A549 (cell line): ENCODE measurements at regions not wholly inside any gene's neighbourhood (a gene's known extent, or its start where the extent isn't known, plus 50 kb on each side); places are given as distances from the start of the nearest gene placed in this dataset.

ENCODE experiments used
- ATAC-seq, 2 experiments: fragments of 200-7000 bp in 1 of 2; fragments of >200 bp in 1 of 2; cut with Nextera tagmentation in 1 of 2; cut with Tn5 transposase in 1 of 2; 3 replicates each; pipeline versions ENCODE4 v1.8.0 to v1.9.1; 2018 to 2020; ENCODE audit warnings: mild to moderate bottlenecking in 1 of 2, moderate library complexity in 1 of 2
- CTCF ChIA-PET: fragments of 300-600 bp; sonication (Branson Sonifier 250); formaldehyde crosslinking; extraction: SDS; loops from one replicate; lab custom pipeline; 2021; ENCODE audit warnings: antibody characterized with exemption, inconsistent platforms; lab: Yijun Ruan, JAX
- POLR2A ChIA-PET: fragments of 350-600 bp; formaldehyde crosslinking; extraction: SDS; loops from one replicate; lab custom pipeline; 2021; ENCODE audit warnings: antibody characterized with exemption, inconsistent platforms; lab: Yijun Ruan, JAX
- DNase-seq, 2 experiments: peaks; one replicate each; pipeline versions ENCODE4 v3.0.0 to v3.0.0-alpha.2; 2011 to 2016; ENCODE audit warnings: low read depth in 1 of 2, low spot score in 1 of 2
- FAIRE-seq: peaks from 2 replicates; lab custom pipeline; 2011; peaks lifted over from hg19 to GRCh38; lab: Jason Lieb, UNC
- H3K27ac ChIP-seq, 2 experiments: fragments of >200 bp; sonication (Bioruptor Twin); formaldehyde crosslinking; 3 replicates each; pipeline ENCODE4 v1.5.1; 2016 to 2017
- H3K4me1 ChIP-seq: fragments of >200 bp; sonication (Bioruptor Twin); formaldehyde crosslinking; 3 replicates; pipeline ENCODE4 v1.6.1; 2016
- H3K4me2 ChIP-seq: fragments of >200 bp; sonication (Bioruptor Twin); formaldehyde crosslinking; 3 replicates; pipeline ENCODE4 v1.6.1; 2016
- H3K4me3 ChIP-seq: fragments of >200 bp; sonication (Bioruptor Twin); formaldehyde crosslinking; 3 replicates; pipeline ENCODE4 v1.5.1; 2016
- H3K9me3 ChIP-seq: fragments of >200 bp; sonication (Bioruptor Twin); formaldehyde crosslinking; 3 replicates; pipeline ENCODE4 v1.6.1; 2016
- BHLHE40 ChIP-seq: IDR thresholded peaks from 2 replicates; pipeline ENCODE4 v1.6.1; 2012; ENCODE audit warnings: low read depth, low read length, inconsistent platforms
- CTCF ChIP-seq: fragments of >200 bp; sonication (Bioruptor Twin); formaldehyde crosslinking; IDR thresholded peaks from 3 replicates; pipeline ENCODE4 v1.5.1; 2016
- EHF ChIP-seq: fragments of 250-450 bp; sonication (Bioruptor Pico); IDR thresholded peaks from 2 replicates; pipeline ENCODE4 v1.5.0; 2020; ENCODE audit warnings: mild to moderate bottlenecking
- EP300 ChIP-seq, 2 experiments: fragments of >200 bp; sonication (Bioruptor Twin); formaldehyde crosslinking; IDR thresholded peaks; 2 replicates in 1 of 2; 3 replicates in 1 of 2; pipeline ENCODE4 v1.6.1; 2016 to 2017
- HEYL ChIP-seq: fragments of 250-450 bp; sonication (Bioruptor Pico); IDR thresholded peaks from 2 replicates; pipeline ENCODE4 v1.8.0; 2021; ENCODE audit warnings: mild to moderate bottlenecking, moderate library complexity
- HOXB13 ChIP-seq: fragments of 250-450 bp; sonication (Bioruptor Pico); IDR thresholded peaks from 2 replicates; pipeline ENCODE4 v1.5.0; 2020; ENCODE audit warnings: low read depth, mild to moderate bottlenecking, moderate library complexity
- HOXB5 ChIP-seq: fragments of 250-450 bp; sonication (Bioruptor Pico); IDR thresholded peaks from 2 replicates; pipeline ENCODE4 v1.5.0; 2020; ENCODE audit warnings: mild to moderate bottlenecking, moderate library complexity
- KDM1A ChIP-seq: fragments of 200-600 bp; sonication (generic); IDR thresholded peaks from 2 replicates; pipeline ENCODE4 v1.6.1; 2016; ENCODE audit warnings: low read depth, mild to moderate bottlenecking
- NR3C1 ChIP-seq: fragments of >200 bp; sonication (Bioruptor Twin); formaldehyde crosslinking; IDR thresholded peaks from 3 replicates; pipeline ENCODE4 v1.6.1; 2017
- POLR2A ChIP-seq: IDR thresholded peaks from 2 replicates; pipeline ENCODE4 v1.6.1; 2012; ENCODE audit warnings: mild to moderate bottlenecking, low read length
- RARB ChIP-seq: fragments of 250-450 bp; sonication (Bioruptor Pico); IDR thresholded peaks from 2 replicates; pipeline ENCODE4 v1.8.0; 2021; ENCODE audit warnings: mild to moderate bottlenecking, moderate library complexity
- REST ChIP-seq: fragments of 200-600 bp; sonication (generic); IDR thresholded peaks from 2 replicates; pipeline ENCODE4 v1.6.1; 2016; ENCODE audit warnings: antibody characterized with exemption, mild to moderate bottlenecking, moderate library complexity
- RFX5 ChIP-seq: fragments of 450-650 bp; IDR thresholded peaks from 2 replicates; pipeline ENCODE4 v1.7.1; 2014; ENCODE audit warnings: antibody characterized with exemption, mild to moderate bottlenecking, moderate library complexity
- RNF2 ChIP-seq: fragments of 200-600 bp; sonication (generic); IDR thresholded peaks from 2 replicates; pipeline ENCODE4 v1.6.1; 2016; ENCODE audit warnings: low read depth, mild to moderate bottlenecking, antibody characterized with exemption, moderate library complexity, borderline replicate concordance
- USF2 ChIP-seq: fragments of 450-650 bp; IDR thresholded peaks from 2 replicates; pipeline ENCODE4 v1.6.1; 2014; ENCODE audit warnings: antibody characterized with exemption
- ZFP36 ChIP-seq: fragments of 450-650 bp; IDR thresholded peaks from 2 replicates; pipeline ENCODE4 v1.6.1; 2014; ENCODE audit warnings: borderline replicate concordance; ENCODE audit not compliant: partially characterized antibody
- WGBS: methylation state at CpG from one replicate; pipeline ENCODE4 v1.1.6; 2017; ENCODE audit errors: missing lambda C conversion rate; 5-methylcytosine and 5-hydroxymethylcytosine counted together
- TF ChIP-seq, protein P1 (sequence below): IDR thresholded peaks from 2 replicates; pipeline ENCODE4 v1.6.1; 2012
- TF ChIP-seq, protein P2 (sequence below): fragments of 250-450 bp; sonication (Bioruptor Pico); IDR thresholded peaks from 2 replicates; pipeline ENCODE4 v1.5.0; 2021; ENCODE audit warnings: mild to moderate bottlenecking, moderate library complexity, borderline replicate concordance
- TF ChIP-seq, protein P3 (sequence below): fragments of >200 bp; sonication (Bioruptor Twin); formaldehyde crosslinking; IDR thresholded peaks from 2 replicates; pipeline ENCODE4 v1.6.1; 2016

GRCh38 chr17:13437966-13438779, 163.6 kb downstream of the HS3ST3A1 start (continued):
- no peak for TF ChIP-seq REST
- TF ChIP-seq EP300 (IDR thresholded peaks at IDR 0.05) = no peak
- TF ChIP-seq CTCF = no peak

DNA sequence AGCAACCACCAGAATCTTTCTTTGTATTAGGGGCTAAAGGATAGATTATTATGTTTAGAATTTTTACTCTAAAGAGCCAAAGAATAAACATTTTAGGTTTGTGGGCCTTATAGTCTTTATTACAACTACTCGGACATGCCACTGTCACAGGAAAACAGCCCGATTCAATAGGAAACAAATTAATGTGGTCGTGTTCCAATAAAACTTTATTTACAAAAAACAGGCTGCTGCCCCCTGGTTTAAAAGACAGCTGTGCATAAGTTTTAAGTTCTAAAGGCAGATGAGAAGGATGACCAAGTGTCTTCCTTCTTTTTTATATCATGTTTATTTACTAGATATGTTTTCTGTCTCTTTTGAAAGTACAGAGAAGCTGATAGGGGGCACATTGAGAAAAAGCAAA, 166.5 kb downstream of the HS3ST3A1 start:
- Histone ChIP-seq H3K4me1 (no peaks in the 10 kb centered on the region), H3K4me3 (no peak overlapping the region), H3K4me2 (no peak overlapping the region), H3K27ac (no peak overlapping the region), H3K9me3 (no peaks in the 10 kb centered on the region)
- no peak for FAIRE-seq
- no peak for TF ChIP-seq EHF
- TF ChIP-seq, protein P1, sequence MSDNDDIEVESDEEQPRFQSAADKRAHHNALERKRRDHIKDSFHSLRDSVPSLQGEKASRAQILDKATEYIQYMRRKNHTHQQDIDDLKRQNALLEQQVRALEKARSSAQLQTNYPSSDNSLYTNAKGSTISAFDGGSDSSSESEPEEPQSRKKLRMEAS = no peak
- TF ChIP-seq BHLHE40 = no peak
- TF ChIP-seq USF2 = no peak
- no peak for TF ChIP-seq HOXB13 (CRISPR knock-in tag)
- TF ChIP-seq HEYL (CRISPR knock-in tag) = no peak
- TF ChIP-seq RNF2 = no peak
- TF ChIP-seq ZFP36 = no peak
- TF ChIP-seq HOXB5 (CRISPR knock-in tag) = no peak
- TF ChIP-seq RARB (CRISPR knock-in tag) = no peak
- TF ChIP-seq, protein P2, sequence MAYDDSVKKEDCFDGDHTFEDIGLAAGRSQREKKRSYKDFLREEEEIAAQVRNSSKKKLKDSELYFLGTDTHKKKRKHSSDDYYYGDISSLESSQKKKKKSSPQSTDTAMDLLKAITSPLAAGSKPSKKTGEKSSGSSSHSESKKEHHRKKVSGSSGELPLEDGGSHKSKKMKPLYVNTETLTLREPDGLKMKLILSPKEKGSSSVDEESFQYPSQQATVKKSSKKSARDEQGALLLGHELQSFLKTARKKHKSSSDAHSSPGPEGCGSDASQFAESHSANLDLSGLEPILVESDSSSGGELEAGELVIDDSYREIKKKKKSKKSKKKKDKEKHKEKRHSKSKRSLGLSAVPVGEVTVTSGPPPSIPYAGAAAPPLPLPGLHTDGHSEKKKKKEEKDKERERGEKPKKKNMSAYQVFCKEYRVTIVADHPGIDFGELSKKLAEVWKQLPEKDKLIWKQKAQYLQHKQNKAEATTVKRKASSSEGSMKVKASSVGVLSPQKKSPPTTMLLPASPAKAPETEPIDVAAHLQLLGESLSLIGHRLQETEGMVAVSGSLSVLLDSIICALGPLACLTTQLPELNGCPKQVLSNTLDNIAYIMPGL (CRISPR knock-in tag) = no peak
- TF ChIP-seq KDM1A = no peak
- no peak for TF ChIP-seq CTCF
- no peak for TF ChIP-seq RFX5
- TF ChIP-seq, protein P3, sequence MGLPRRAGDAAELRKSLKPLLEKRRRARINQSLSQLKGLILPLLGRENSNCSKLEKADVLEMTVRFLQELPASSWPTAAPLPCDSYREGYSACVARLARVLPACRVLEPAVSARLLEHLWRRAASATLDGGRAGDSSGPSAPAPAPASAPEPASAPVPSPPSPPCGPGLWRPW = no peak
- no peak for TF ChIP-seq POLR2A
- TF ChIP-seq NR3C1 = no peak
- ATAC-seq = no peak
- POLR2A ChIA-PET = no interaction called here
- CTCF ChIA-PET = no interaction called here
- DNase-seq = no peak
- WGBS = 10% methylated on average over 3 of the region's 3 CpGs
